Nephron progenitor cell (in vitro differentiated cells): ENCODE measurements at regions not wholly inside any gene's neighbourhood (a gene's known extent, or its start where the extent isn't known, plus 50 kb on each side); places are given as distances from the start of the nearest gene placed in this dataset.

Experiments used
- DNase-seq: peaks from one replicate; pipeline ENCODE4 v3.0.0; 2021
- H3K27ac Mint-ChIP-seq: 2 replicates; pipeline ENCODE4 v1.8.0; 2021; ENCODE audit warnings: mild to moderate bottlenecking, moderate library complexity, mixed read lengths
- H3K27me3 Mint-ChIP-seq: 2 replicates; pipeline ENCODE4 v1.8.0; 2021; ENCODE audit warnings: mild to moderate bottlenecking, low read depth, mixed read lengths; ENCODE audit not compliant: poor library complexity
- H3K36me3 Mint-ChIP-seq: 2 replicates; pipeline ENCODE4 v1.8.0; 2021; ENCODE audit warnings: low read depth, mixed read lengths
- H3K4me1 Mint-ChIP-seq: 2 replicates; pipeline ENCODE4 v1.8.0; 2021; ENCODE audit warnings: mixed read lengths
- H3K4me3 Mint-ChIP-seq: 2 replicates; pipeline ENCODE4 v1.8.0; 2021; ENCODE audit warnings: mild to moderate bottlenecking, moderate library complexity, mixed read lengths
- H3K9me3 Mint-ChIP-seq: 2 replicates; pipeline ENCODE4 v1.8.0; 2021; ENCODE audit warnings: mild to moderate bottlenecking, moderate library complexity, mixed read lengths
- TF ChIP-seq, protein P1 (sequence below): fragments of 200-600 bp; sonication (generic); IDR thresholded peaks from 2 replicates; pipeline ENCODE4 v1.5.0; 2021; ENCODE audit warnings: antibody characterized with exemption

GRCh38 chr5:20230010-20230409 lies 242.0 kb upstream of the CDH18 start:
- no peak overlapping the region for H3K4me3 Mint-ChIP-seq
- H3K27ac Mint-ChIP-seq, result no peak overlapping the region
- TF ChIP-seq, protein P1, sequence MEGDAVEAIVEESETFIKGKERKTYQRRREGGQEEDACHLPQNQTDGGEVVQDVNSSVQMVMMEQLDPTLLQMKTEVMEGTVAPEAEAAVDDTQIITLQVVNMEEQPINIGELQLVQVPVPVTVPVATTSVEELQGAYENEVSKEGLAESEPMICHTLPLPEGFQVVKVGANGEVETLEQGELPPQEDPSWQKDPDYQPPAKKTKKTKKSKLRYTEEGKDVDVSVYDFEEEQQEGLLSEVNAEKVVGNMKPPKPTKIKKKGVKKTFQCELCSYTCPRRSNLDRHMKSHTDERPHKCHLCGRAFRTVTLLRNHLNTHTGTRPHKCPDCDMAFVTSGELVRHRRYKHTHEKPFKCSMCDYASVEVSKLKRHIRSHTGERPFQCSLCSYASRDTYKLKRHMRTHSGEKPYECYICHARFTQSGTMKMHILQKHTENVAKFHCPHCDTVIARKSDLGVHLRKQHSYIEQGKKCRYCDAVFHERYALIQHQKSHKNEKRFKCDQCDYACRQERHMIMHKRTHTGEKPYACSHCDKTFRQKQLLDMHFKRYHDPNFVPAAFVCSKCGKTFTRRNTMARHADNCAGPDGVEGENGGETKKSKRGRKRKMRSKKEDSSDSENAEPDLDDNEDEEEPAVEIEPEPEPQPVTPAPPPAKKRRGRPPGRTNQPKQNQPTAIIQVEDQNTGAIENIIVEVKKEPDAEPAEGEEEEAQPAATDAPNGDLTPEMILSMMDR, result no peak
- H3K4me1 Mint-ChIP-seq, result no peaks in the 10 kb centered on the region
- no peak for DNase-seq
- H3K27me3 Mint-ChIP-seq, result no peaks in the 10 kb centered on the region
- H3K36me3 Mint-ChIP-seq, result no peaks in the 10 kb centered on the region
- H3K9me3 Mint-ChIP-seq, result no peaks in the 10 kb centered on the region

- Mint-ChIP-seq H3K4me3 (no peak overlapping the region), H3K36me3 (no peaks in the 10 kb centered on the region), H3K27ac (no peak overlapping the region), H3K9me3 (no peaks in the 10 kb centered on the region), H3K27me3 (no peaks in the 10 kb centered on the region), H3K4me1 (no peaks in the 10 kb centered on the region)
- TF ChIP-seq, protein P1, result no peak
- no peak for DNase-seq
Observed at GRCh38 chr5:20229303-20230005, 241.5 kb upstream of the CDH18 start.

DNA sequence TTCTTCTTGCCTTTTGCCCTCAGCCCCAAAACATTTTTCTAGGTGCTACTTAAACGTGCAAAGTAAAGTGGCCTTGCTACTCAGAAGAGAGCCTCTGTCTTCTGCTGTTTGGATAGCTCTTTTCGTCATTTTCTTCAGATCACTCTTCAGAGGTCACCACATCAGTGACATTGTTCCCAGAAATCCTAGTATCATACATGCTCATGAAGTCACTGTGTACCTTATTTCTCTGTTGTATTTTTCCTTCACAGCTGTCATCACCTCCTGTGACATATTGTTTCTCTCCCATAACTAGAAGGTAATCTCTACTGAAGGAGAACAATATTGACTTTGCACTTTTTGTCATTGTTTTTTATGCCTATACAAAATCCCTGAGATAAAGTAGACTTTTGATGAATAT lies 237.0 kb upstream of the CDH18 start:
- TF ChIP-seq, protein P1, result no peak
- Mint-ChIP-seq H3K36me3 (no peaks in the 10 kb centered on the region), H3K27ac (no peak overlapping the region), H3K9me3 (no peaks in the 10 kb centered on the region), H3K27me3 (no peaks in the 10 kb centered on the region), H3K4me3 (no peak overlapping the region), H3K4me1 (no peaks in the 10 kb centered on the region)
- no peak for DNase-seq

DNA sequence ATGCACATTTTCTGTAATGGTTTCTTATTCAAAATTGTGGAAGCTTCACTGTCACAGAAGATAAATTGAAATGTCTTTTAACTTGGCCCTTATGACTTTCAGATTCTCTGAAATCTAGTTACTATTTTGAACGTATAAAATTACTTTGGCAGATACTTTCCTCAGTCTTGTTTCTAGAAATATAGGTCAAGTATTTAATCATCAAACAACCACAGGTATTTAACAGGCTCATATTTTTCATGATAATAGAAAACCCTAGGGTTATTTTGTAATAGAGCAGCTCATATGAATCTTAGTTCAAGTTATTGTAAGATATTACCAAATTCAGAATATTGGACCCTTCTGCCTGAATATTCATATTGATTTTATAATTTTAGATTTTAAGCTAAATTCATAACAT lies 236.0 kb upstream of the CDH18 start:
- no peaks in the 10 kb centered on the region for H3K9me3 Mint-ChIP-seq
- DNase-seq, result no peak
- no peak overlapping the region for H3K4me3 Mint-ChIP-seq
- no peaks in the 10 kb centered on the region for H3K27me3 Mint-ChIP-seq
- H3K36me3 Mint-ChIP-seq, result no peaks in the 10 kb centered on the region
- no peaks in the 10 kb centered on the region for H3K4me1 Mint-ChIP-seq
- TF ChIP-seq, protein P1, result no peak
- H3K27ac Mint-ChIP-seq, result no peak overlapping the region

DNA sequence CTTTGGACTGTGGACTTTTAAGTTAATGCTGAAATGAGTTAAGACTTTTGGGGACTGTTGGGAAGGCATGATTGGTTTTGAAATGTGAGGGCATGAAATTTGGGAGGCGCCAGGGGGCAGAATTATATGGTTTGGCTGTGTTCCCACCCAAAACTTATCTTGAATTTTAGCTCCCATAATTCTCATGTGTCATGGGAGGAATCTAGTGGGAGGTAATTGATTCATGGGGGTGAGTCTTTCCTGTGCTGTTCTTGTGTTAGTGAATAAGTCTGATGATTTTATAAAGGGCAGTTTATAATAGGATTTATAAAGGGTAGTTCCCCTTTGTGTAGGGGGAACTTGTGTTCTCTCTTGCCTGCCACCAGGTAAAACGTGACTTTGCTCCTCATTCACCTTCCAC lies 235.5 kb upstream of the CDH18 start:
- Mint-ChIP-seq H3K9me3 (no peaks in the 10 kb centered on the region), H3K27me3 (no peaks in the 10 kb centered on the region), H3K4me3 (no peak overlapping the region), H3K36me3 (no peaks in the 10 kb centered on the region), H3K4me1 (no peaks in the 10 kb centered on the region), H3K27ac (no peak overlapping the region)
- DNase-seq, result no peak
- TF ChIP-seq, protein P1, result no peak

- Mint-ChIP-seq H3K9me3 (no peaks in the 10 kb centered on the region), H3K36me3 (no peaks in the 10 kb centered on the region), H3K27me3 (no peaks in the 10 kb centered on the region), H3K4me1 (no peaks in the 10 kb centered on the region), H3K4me3 (no peak overlapping the region), H3K27ac (no peak overlapping the region)
- TF ChIP-seq, protein P1, result no peak
- no peak for DNase-seq
Observed at GRCh38 chr5:20215257-20215656, 227.3 kb upstream of the CDH18 start.
